ENCODE measurements at regions not wholly inside any gene's neighbourhood (a gene's known extent, or its start where the extent isn't known, plus 50 kb on each side); places are given as distances from the start of the nearest gene placed in this dataset.

DNA sequence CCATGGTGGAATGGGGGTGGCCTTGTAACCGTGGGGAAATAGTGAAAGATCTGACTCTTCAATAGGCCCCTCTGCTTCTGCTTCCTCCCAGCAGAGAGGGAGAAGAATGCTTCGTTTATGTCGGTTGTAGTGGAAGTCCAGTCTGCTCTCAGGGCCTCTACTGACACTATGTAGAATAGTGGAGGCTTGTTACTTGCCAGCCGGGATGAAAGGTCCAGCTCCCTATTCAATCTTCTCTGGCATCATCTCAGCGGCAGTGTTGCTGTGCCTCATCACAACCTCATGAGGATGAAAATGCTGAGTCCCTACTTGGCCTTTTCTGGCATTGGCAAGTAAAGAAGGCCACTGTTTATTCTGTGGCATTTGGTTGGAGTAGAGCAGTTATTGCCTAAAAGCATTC is 820.9 kb upstream of the TENM4 start:
- TF ChIP-seq EZH2phosphoT487 (IDR thresholded peaks at IDR 0.05) (no peak), EZH2 (IDR thresholded peaks at IDR 0.05) (no peak)
- TF ChIP-seq, protein P1, sequence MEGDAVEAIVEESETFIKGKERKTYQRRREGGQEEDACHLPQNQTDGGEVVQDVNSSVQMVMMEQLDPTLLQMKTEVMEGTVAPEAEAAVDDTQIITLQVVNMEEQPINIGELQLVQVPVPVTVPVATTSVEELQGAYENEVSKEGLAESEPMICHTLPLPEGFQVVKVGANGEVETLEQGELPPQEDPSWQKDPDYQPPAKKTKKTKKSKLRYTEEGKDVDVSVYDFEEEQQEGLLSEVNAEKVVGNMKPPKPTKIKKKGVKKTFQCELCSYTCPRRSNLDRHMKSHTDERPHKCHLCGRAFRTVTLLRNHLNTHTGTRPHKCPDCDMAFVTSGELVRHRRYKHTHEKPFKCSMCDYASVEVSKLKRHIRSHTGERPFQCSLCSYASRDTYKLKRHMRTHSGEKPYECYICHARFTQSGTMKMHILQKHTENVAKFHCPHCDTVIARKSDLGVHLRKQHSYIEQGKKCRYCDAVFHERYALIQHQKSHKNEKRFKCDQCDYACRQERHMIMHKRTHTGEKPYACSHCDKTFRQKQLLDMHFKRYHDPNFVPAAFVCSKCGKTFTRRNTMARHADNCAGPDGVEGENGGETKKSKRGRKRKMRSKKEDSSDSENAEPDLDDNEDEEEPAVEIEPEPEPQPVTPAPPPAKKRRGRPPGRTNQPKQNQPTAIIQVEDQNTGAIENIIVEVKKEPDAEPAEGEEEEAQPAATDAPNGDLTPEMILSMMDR (IDR thresholded peaks at IDR 0.05): no peak

Measured in neural progenitor cell (in vitro differentiated cells).